GM19025 (cell line): ENCODE measurements at regions not wholly inside any gene's neighbourhood (a gene's known extent, or its start where the extent isn't known, plus 50 kb on each side); places are given as distances from the start of the nearest gene placed in this dataset.
"Not testable (repeated sequence)": the region's sequence is repeated elsewhere in the genome, so short reads cannot be mapped to it uniquely, and the experiment has no call there.

Source experiments
- ATAC-seq: cut with Tn5 transposase; IDR thresholded peaks from one replicate; pipeline ENCODE4 v1.9.1; 2021; ENCODE audit warnings: mild to moderate bottlenecking, low read depth, moderate library complexity; ENCODE audit not compliant: unreplicated experiment

GRCh38 chr4:158958489-158959270 lies 144.2 kb upstream of the RAPGEF2 start:
- no peak for ATAC-seq

- ATAC-seq, result no peak
Measured at GRCh38 chr4:158962393-158962792, 140.5 kb upstream of the RAPGEF2 start.

- not testable (repeated sequence) for ATAC-seq
Measured at GRCh38 chr4:158963282-158963681, 139.6 kb upstream of the RAPGEF2 start.

- no peak for ATAC-seq
Measured at GRCh38 chr4:158964114-158964727, 138.7 kb upstream of the RAPGEF2 start.

GRCh38 chr4:158964728-158965124 lies 138.2 kb upstream of the RAPGEF2 start:
- no peak for ATAC-seq

DNA sequence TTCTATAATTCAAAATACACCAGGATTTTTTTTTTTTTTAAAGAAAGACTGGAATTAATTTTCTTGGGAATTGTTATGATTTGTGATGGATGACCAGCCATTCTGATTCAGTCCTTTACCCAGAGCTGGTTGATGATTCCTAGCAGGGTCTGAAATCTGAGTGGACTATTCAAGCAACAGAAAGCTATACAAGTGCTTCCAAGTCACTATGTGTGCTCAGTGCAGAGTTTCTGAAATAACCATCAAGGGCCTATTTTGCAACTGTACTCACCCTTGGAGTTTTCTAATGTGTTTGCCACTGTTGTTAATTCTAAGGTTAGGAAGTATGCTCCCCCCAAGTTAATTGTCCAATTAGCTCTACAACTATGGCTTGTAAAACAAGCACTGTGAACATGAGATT lies 137.7 kb upstream of the RAPGEF2 start:
- ATAC-seq, result no peak

GRCh38 chr4:158966091-158966490 lies 136.8 kb upstream of the RAPGEF2 start:
- no peak for ATAC-seq

DNA sequence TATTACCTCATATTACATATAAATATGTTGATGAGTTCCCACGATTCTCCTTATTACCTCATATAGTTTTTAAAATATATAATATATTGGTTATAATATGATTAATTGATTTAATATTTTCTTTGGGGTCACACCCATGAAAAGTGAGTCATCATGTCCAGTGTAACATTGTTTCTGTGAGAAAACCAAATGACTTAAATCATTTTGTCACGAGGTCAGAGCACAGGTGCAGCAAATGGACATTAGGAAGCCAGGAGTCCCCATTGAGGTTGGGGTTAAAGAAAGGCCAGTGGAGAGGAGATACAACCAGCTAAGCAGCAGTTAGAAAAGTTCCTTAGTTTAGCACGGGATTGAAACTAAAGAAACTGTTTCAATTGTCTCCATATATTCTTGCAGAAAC lies 133.9 kb upstream of the RAPGEF2 start:
- ATAC-seq, result no peak

GRCh38 chr4:158970812-158971211 lies 132.1 kb upstream of the RAPGEF2 start:
- no peak for ATAC-seq

- ATAC-seq, result not testable (repeated sequence)
Measured at GRCh38 chr4:158974438-158974837, 128.4 kb upstream of the RAPGEF2 start.

GRCh38 chr4:158980711-158981110 lies 122.2 kb upstream of the RAPGEF2 start:
- ATAC-seq, result not testable (repeated sequence)

- ATAC-seq, result no peak
Measured at GRCh38 chr4:158991534-158992155, 111.2 kb upstream of the RAPGEF2 start.

GRCh38 chr4:158993891-158994290 lies 109.0 kb upstream of the RAPGEF2 start:
- no peak for ATAC-seq

- no peak for ATAC-seq
Measured at GRCh38 chr4:158995040-158995439, 107.8 kb upstream of the RAPGEF2 start.

GRCh38 chr4:158995965-158996364 lies 106.9 kb upstream of the RAPGEF2 start:
- no peak for ATAC-seq

DNA sequence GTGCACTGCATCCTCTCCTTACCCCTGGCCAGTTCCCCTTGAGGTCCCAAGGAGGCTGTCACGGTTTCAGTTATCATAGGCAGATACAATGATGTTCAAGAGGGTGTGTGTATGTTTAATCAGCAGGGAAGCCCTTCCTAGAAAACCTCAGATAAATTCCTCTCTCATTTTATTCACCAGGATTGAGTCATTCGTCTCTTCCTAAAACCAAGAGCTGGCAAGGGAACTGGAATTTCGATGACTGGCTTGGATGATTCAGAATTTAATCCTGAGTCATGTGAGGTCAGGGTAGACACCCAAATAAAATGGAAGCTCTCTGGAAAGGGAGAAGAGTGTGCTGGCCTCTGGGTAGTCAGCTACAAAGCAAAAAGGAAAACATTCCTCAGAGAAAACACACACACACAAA lies 106.2 kb upstream of the RAPGEF2 start:
- no peak for ATAC-seq

DNA sequence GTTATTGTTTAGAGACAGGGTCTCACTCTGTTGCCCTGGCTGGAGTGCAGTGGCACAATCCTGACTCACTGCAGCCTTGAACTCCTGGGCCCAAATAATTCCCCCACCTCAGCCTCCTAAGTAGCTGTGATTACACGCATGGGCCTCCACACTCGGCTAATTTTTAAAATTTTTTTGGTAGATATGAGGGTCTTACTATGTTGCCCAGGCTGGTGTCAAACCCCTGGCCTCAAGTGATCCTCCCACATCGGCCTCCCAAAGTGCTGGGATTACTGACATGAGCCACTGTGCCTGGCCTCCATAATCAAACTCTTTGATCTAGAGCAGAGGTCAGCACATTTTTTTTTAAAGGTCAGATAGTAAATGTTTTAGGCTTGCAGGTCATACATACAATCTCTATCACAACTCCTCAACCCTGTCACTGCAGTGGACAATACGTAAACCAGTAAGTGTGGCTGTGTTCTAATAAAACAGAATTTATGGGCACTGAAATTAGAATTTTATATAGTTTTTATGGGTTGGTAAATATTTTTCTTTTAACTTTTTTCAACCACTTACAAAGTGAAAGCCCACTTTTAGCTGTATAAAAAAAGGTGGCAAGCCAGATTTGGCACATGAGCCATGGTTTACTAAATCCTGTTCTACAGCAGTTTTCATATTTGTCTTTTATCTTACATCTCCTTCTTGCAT lies 105.1 kb upstream of the RAPGEF2 start:
- no peak for ATAC-seq

GRCh38 chr4:158998624-158999023 lies 104.3 kb upstream of the RAPGEF2 start:
- ATAC-seq, result no peak

GRCh38 chr4:158999166-158999682 lies 103.7 kb upstream of the RAPGEF2 start:
- no peak for ATAC-seq

- no peak for ATAC-seq
Measured at GRCh38 chr4:158999849-159000248, 103.0 kb upstream of the RAPGEF2 start.

GRCh38 chr4:159002950-159003349 lies 99.9 kb upstream of the RAPGEF2 start:
- ATAC-seq, result no peak
